GM19438 (cell line): ENCODE measurements at regions not wholly inside any gene's neighbourhood (a gene's known extent, or its start where the extent isn't known, plus 50 kb on each side); places are given as distances from the start of the nearest gene placed in this dataset.

Experiments used
- ATAC-seq: cut with Tn5 transposase; IDR thresholded peaks from one replicate; pipeline ENCODE4 v1.9.1; 2021; ENCODE audit warnings: low read depth; ENCODE audit not compliant: unreplicated experiment

- no peak for ATAC-seq
Observed at GRCh38 chr1:5455056-5455455, 537.2 kb downstream of the NPHP4 start.

DNA sequence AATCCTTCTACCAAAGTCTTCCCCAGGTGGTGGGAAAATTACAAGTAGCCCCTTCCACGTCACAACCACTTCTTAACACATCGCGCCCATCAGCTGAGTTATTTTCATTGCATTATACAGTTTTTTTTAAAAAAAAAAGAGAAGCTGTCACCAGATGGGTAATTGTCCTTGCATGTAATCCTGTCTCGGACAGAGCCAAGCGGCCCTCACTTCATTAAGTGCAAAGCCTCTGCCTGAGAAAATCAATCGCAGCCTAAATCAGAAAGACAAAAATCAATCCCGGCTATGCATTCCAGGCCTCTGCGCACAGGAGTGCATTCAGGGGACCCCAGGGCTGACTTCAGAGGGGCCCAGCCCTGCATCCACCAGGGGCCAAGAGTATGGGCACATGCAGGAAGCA lies 538.9 kb downstream of the NPHP4 start:
- no peak for ATAC-seq

GRCh38 chr1:5451671-5452070 lies 540.6 kb downstream of the NPHP4 start:
- no peak for ATAC-seq

DNA sequence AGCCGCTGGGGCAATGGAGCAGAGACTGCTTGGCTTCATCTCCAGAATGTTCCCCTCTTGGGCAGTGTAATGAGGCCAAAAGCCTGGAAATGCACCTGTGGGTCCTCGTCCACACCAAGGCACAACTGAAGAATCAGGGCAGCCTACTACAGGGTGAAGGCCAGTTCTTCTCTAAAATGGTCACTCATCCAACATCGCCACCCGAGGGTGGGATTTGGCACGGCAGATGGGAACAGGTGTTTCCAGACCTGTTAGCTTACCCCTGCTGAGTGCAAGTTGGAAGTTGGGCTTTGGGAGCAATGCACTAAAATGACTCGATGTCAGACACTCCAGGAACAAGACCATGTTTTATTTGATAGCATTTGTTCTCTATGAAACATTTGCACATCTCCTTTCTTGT lies 543.7 kb downstream of the NPHP4 start:
- ATAC-seq: no peak

DNA sequence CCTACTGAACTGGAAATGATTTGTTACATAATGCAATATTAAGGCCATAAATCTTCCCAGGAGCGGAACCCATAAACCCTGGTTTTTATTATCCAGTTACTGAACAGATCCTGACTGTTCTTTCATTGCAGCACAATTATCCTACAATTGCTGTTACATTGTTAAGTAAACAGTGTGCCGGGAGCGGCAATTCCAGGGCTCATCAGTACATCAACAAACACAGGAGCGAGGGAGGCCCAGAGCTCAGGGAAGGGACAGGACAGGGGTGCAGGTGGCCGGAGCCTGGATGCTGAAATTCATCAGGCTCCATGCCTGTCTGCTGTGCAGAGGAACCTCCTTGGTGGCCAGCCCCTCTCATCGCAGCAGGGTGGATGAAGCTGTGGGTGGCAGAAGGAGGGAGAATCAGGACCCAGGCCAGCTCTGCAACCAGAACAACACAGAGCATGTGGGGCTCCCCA lies 544.7 kb downstream of the NPHP4 start:
- no peak for ATAC-seq

DNA sequence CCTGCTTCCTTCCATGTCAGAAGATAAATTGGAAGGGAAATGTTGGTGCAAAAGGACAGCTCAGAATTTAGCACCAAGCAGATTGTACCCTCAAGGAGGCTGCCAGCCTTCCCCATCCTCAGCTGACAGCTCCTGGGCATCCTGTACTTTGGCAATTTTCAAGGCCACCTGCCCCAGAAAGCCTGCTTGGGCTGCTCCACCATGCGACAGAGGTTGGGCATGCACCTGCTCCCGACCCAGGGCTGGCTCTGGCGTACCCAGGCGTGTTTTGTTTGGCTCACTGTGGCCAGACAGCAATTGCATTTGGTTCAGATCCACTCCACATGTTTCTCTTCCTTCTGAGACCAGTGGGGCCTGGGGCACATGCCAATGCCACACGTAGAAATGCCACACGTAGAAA lies 547.8 kb downstream of the NPHP4 start:
- ATAC-seq: no peak

- no peak for ATAC-seq
Observed at GRCh38 chr1:5436808-5437207, 555.4 kb downstream of the NPHP4 start.

- no peak for ATAC-seq
Observed at GRCh38 chr1:5435414-5435813, 556.8 kb downstream of the NPHP4 start.

DNA sequence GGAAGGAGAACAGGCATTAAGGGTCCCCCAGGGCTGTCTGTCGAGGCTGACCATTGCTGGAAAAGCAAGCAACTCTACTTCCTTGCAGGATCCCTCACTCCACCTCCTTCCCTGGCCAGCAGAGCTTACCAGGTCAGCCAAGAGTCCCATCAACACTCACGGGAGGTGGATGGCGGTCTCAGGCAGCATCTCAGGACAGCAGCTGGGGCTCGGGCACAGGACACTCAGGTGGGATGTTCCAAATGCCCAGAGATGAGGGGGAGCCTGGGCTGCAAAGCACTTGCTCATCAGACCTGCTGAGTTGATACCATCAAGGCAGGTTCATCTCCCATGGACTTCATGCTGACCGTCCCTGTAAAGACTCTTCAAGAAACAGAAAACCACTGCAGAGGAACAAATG lies 559.8 kb downstream of the NPHP4 start:
- ATAC-seq: no peak

DNA sequence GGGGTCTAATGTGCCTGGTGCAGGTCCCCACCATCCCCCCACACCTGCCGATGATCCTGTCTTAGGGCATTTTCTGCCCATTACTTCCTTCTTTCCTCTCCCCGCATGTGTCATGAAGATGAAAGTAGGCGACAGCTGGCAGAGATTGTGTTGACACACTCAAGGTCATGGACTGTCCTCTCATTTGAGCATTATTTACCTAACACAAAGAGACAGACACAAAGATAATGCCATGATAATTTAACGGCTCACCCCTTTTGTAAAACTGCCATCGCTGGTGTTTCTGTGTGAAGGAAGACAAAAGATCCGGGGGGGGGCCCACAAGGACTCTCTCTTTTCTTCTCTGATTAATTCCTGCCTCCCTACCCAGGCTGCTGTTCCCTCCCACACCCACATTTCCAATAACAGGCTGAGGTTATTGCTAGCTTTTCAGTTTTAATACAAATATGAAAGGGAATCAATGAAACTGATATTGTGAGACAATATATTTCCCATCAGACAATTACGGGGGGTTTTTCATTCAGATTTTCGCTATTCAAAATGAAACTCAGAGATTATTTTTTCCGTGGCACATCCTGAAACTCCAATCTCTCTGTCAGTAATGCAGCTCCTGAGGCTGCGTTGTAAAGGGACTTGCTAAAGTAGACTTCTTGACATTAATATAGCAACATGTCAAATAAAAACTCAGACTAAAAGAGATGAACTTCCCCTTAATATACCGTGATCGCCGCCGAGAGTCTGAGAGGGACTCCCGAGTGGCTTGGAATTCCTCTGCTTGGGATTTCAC lies 561.1 kb downstream of the NPHP4 start:
- ATAC-seq: no peak

DNA sequence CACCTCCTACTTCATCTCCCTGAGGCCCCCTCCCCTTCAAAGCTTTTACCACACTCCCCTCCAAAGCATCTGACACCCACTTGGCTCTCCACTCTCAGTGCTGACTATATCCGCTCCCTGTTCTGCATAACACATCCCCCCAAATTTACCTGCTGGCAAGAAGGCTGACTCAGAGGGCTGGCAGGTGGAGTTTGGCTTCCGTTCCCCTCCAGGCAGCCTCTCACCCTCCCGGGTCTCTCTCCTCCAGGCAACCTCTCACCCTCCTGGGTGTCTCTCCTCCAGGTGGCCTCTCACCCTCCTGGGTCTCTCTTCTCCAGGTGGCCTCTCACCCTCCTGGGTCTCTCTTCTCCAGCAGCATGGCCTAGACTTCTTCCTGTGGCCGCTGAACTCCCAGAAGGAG lies 562.1 kb downstream of the NPHP4 start:
- ATAC-seq: no peak

DNA sequence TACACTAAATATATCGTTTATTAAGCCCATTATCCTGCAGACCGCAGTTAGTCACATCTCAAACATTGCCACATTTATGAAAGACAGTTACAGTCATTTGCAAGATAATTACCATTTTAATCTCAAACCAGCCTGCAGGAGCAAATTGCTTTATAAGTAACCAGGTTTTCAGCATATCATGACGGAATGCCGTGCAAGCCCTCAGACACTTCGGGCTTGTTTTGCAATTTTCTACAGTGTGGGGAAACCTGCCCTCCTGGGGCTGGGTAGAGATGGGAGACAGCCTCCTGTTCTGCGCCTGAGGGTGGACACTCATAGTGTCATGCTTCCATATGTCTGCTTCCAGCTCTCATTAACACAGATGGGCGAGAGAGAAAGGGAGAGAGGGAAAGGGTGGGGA lies 563.9 kb downstream of the NPHP4 start:
- ATAC-seq: no peak

DNA sequence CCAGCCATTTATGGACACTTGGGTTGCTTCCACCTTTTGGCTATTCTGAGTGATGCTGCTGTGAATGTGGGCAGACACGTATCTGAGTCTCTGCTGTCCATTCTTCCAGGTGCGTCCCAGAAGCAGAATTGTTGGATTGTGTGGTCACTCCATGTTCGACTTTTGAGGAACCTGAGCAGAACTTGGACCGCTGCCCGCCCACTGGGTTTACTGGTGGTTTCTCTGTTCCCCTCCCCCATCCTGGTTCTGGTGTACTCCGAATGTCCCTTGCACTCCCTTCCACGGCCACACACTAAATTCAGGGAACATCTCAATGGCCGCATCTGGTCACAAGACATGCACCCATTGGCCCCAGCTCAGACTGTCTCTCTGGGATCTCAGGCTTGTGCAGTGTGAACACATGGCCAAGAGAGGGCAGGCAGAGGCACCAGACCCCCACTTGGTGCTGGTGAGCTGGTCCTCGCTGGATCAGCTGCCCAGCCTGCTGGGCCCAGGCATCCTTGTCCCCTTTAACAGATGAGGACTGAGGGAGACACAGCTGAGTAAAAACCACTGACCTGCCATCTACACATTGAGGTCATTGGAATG lies 565.1 kb downstream of the NPHP4 start:
- no peak for ATAC-seq

DNA sequence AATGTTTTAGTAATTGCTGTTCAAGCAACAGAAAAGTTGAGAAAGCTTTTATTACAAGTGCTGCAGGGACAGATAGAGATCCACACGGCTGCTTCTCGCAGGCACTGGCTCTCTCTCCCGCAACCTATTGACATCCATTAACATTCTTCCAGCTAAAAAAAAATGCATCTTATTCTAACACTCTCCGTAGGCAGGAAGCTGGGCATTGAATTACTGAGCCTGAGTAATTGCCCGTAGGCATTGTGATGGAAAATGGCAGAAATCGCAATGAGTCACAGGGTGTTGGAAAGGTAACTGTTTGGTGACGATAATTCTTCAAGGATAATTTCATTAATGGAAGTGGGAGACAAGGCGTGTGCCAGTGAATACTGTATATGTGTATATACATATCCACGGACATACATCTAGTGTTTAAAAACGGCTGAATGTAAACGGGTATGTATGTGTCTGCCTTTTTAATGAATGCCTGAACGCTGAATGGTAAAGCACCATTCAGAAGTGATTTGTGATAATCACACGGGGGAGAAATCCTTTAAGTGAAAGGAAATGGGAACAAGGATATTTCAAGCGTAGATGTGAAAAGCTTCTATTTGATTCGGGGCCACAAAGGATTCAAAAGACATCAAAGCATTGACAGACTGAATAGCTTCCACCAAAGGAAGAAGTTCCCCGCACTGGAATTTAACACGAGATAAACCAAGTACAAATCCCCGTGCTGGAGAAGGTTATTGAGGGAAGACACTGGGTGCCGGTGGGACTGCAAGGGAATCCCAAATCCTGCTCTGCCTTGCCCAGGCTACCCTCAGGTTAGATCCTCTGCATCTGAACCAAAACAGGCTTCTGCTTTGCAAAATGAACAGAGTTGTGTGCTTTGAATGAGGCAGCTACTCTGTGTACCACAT lies 567.2 kb downstream of the NPHP4 start:
- ATAC-seq: no peak

- no peak for ATAC-seq
Observed at GRCh38 chr1:5423109-5423508, 569.1 kb downstream of the NPHP4 start.

- no peak for ATAC-seq
Observed at GRCh38 chr1:5419501-5419900, 572.7 kb downstream of the NPHP4 start.

DNA sequence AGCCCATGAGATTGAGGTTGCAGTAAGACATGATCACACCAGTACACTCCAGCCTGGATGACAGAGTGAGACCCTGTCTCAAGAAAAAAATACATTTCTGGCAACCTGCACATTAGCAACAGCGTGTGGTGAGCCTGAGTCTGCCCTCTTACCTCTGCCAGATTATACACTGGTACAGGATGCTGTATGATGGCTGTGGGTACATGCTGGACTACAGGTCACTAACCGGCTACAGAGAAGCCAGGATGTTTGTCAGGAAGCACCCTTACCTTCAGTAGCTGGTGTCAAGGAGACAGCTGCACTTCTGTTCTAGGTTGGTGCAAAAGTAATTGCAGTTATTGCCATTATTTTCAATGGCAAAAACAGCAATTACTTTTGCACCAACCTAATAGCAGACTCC lies 575.7 kb downstream of the NPHP4 start:
- no peak for ATAC-seq

DNA sequence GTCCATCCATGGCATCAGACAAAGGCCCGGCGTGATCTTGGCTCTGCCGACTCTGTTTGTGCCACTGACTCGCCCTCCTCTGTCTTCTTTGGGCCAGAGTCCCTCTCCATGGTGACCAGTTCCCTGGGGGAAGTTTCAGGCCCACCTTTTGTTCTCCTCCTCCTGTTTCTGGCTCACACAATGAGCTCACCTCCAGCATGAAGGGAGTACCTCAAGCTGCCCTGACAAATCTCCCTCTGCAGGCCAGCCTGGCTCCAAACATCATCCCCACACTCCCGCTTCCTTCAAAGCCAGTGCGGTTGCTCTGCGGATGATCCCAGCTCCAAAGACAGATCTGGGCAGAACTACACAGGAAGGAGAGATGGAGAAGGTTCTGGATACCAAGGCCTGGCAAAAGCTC lies 576.6 kb downstream of the NPHP4 start:
- no peak for ATAC-seq

DNA sequence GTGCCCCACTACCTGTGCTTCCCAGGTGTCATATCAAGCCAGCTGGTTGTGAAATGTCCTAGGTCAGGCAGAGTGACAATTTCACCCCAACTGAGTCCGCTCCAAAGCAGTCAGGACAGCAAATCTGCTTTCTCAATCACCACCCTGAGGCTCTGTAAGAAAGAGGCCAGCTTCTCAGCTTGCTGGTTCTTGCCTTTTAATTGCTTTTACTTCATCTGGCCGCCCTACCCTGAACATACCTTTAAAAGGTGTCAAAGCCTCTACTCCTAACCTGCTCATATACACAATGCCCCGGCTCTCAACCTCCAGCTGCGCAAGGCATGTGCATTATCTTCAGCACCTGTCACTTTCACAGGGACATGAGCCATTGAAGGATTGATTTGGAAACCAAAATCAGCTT lies 581.6 kb downstream of the NPHP4 start:
- no peak for ATAC-seq

- ATAC-seq: no peak
Observed at GRCh38 chr1:5408401-5408800, 583.8 kb downstream of the NPHP4 start.

DNA sequence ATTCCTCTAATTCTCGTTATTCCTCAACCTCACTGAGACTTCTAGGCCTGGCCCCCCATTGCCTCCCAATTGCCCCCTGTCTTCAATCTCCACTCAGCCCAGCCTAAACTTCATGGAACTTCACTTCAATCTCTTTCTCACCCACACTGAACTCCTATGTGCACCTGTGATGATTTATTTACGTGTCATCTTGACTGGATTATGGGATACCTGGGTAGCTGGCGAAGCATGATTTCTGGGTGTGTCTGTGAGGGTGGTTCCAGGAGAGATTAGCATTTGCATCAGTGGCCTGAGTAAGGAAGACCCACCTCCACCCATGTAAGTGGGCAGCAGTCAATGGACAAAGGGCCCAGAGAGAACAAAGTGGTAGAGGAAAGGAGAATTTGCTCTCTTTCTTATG lies 587.0 kb downstream of the NPHP4 start:
- ATAC-seq: no peak
